Heart right ventricle (tissue), 16 donors: ENCODE measurements at regions not wholly inside any gene's neighbourhood (a gene's known extent, or its start where the extent isn't known, plus 50 kb on each side); places are given as distances from the start of the nearest gene placed in this dataset.

Experiments
- ATAC-seq, 8 donors: fragments of 200-7000 bp; cut with Tn5 transposase; one replicate each; pipeline ENCODE4 v1.9.1; 2020; ENCODE audit warnings: mild to moderate bottlenecking in 8 of 8, moderate library complexity in 8 of 8, moderate number of reproducible peaks in 1 of 8
- DNase-seq, 2 donors: peaks; one replicate each; pipeline ENCODE4 v3.0.0-alpha.2; 2020
- H3K27ac ChIP-seq, 10 donors: fragments of 200-600 bp; sonication (generic) in 2 of 10; one replicate each; pipeline versions ENCODE4 v1.5.0 to v1.8.0; 2020 to 2022; ENCODE audit warnings: mild to moderate bottlenecking in 3 of 10
- H3K27me3 ChIP-seq, 7 donors: fragments of 200-600 bp; one replicate each; pipeline ENCODE4 v1.8.0; 2021 to 2022; ENCODE audit warnings: mild to moderate bottlenecking in 2 of 7
- H3K36me3 ChIP-seq, 9 donors: fragments of 200-600 bp; sonication (generic) in 1 of 9; one replicate each; pipeline versions ENCODE4 v1.5.0 to v1.8.0; 2020 to 2022; ENCODE audit warnings: mild to moderate bottlenecking in 2 of 9
- H3K4me1 ChIP-seq, 9 donors: fragments of 200-600 bp; sonication (generic) in 1 of 9; one replicate each; pipeline versions ENCODE4 v1.5.0 to v1.8.0; 2020 to 2022; ENCODE audit warnings: mild to moderate bottlenecking in 4 of 9
- H3K4me3 ChIP-seq, 10 donors: fragments of 200-600 bp; sonication (generic) in 2 of 10; one replicate each; pipeline versions ENCODE4 v1.5.0 to v1.8.0; 2020 to 2022; ENCODE audit warnings: mild to moderate bottlenecking in 7 of 10, moderate library complexity in 2 of 10
- H3K9me3 ChIP-seq, 11 donors: fragments of 200-600 bp in 10 of 11; sonication (generic) in 2 of 11; one replicate each; pipeline versions ENCODE4 v1.5.0 to v1.8.0; 2013 to 2022; ENCODE audit warnings: mild to moderate bottlenecking in 2 of 11, control low read depth in 1 of 11, moderate library complexity in 1 of 11
- CTCF ChIP-seq, 9 donors: fragments of 200-600 bp; sonication (generic) in 2 of 9; IDR thresholded peaks; one replicate each; pipeline versions ENCODE4 v1.5.0 to v1.8.0; 2021 to 2022; ENCODE audit warnings: antibody characterized with exemption in 9 of 9, mild to moderate bottlenecking in 5 of 9, moderate library complexity in 1 of 9
- WGBS, 2 donors: extraction: QIAGEN DNeasy Blood & Tissue Kit; methylation state at CpG; one replicate each; pipeline ENCODE4 v1.1.7; 2013; ENCODE audit warnings: inconsistent platforms in 1 of 2; 5-methylcytosine and 5-hydroxymethylcytosine counted together
- intact Hi-C, 10 donors: fragments of 100-400 bp; cut with DNase I; formaldehyde crosslinking; loops; one replicate each; pipeline versions ENCODE4 v1.11.1 to v1.14.2; 2022
- donor health status: Arrhythmogenic right ventricular cardiomyopathy.
- donor health status: ischemic (EF 13 %, LVEDD 7.1; RV severe dilation, severe dysfunction).
- donor health status: healthy with polysubstance abuse.
- donor health status: DM: no; HTN: yes; CAD: no.
- donor health status: DM: no; HTN: no; CAD: no.
- donor health status: ischemic (EF 25% LVEDD 6.9; RV normal size, moderate dysfunction).
- donor health status: ischemic (EF 25% LVEDD 5.7; RV mildly dilated, moderate dysfunction).
- donor health status: healthy.
- donor health status: DM: yes; HTN: yes; CAD: no.
- donor health status: Ischemic cardiomyopathy.
- donor health status: ischemic (EF 35%, LVEDD 5.7; RV mildly dilated, moderate dysfunction).
- donor health status: nonischemic (EF 11% LVEDD 7.7; RV severe dilation, severe dysfunction).
- donor health status: DM: yes; HTN: yes; CAD: no.
- donor health status: PGD.
- donor health status: ischemic (EF 29% LVEDD 5.4; RV normal size, mild dysfunction).
- donor health status: nonischemic (EF 23%, LVEDD 6.1; RV moderate dilation, normal function).

DNA sequence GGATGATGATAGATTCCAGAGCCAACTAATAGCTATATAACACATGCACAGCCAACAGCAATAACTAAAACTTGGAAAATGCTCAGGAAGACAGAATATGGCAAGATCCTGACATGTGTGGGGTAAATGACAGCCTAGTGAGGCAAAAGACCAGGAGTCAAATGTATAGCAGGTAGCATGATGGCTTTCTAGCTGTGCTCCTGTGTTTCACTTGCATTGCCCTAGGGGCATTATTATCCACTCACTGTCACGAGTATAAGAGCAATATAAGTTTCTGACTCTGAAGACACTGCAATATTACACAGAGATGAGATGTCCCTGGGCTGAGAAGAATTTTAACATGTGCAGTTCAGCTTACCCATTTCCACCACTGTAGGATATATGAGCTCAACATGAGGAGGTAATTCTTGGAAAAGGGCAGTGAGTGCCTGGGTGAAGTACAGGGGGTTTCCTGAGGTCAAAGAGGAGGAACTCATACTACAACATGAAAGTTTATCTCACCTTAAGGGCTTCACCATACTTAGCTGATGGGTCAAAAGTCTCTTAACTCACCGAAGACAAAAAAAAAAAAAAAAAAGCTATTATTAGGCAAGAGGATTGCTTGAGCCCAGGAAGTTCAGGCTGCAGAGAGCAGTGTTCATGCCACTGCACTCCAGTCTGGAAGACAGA is 1385.6 kb upstream of the SLC39A10 start:
- H3K4me3 ChIP-seq: no peak overlapping the region
- DNase-seq (no peak), ATAC-seq (no peak)

GRCh38 chr2:194270648-194271047 is 1386.4 kb upstream of the SLC39A10 start:
- TF ChIP-seq CTCF (IDR thresholded peaks at IDR 0.05): no peak
- DNase-seq: no peak
- Histone ChIP-seq H3K27me3 (no peaks in the 10 kb centered on the region), H3K4me3 (no peak overlapping the region), H3K27ac (no peak overlapping the region), H3K36me3 (no peaks in the 10 kb centered on the region), H3K4me1 (no peaks in the 10 kb centered on the region), H3K9me3 (no peaks in the 10 kb centered on the region)
- intact Hi-C loops: no loop called here
- ATAC-seq: no peak

More for the DNA sequence above, 1385.6 kb upstream of the SLC39A10 start:
- Histone ChIP-seq H3K9me3 (no peaks in the 10 kb centered on the region), H3K36me3 (no peaks in the 10 kb centered on the region), H3K27ac (no peak overlapping the region), H3K27me3 (no peaks in the 10 kb centered on the region), H3K4me1 (no peaks in the 10 kb centered on the region)
- 38 to 45% methylated on average over 2 of the region's 2 CpGs for WGBS, 2 donors
- intact Hi-C loops: no loop called here
- no peak for TF ChIP-seq CTCF (IDR thresholded peaks at IDR 0.05)

DNA sequence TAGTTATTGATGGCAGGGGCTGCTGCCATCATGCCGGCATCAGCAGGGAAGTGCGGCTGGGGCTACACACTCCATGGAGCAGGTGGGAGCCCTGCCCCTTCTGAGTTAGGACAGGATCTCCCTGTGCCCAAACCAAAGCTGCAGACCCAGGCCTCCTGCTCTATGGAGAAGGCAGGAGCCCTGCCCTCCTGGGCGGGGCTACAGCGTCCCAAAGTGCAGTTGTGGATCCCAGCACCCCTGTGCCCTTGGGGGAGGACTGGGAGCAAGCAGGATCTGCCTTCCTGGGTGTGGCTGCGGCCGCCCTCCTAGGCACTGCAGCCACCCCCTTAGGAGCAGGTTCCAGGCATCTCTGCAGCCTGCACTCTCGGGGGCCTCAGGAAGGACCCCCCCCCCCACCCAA is 1392.4 kb upstream of the SLC39A10 start:
- intact Hi-C loops: no loop called here
- DNase-seq (no peak), ATAC-seq (no peak)
- H3K36me3 ChIP-seq: no peaks in the 10 kb centered on the region
- no peak overlapping the region for H3K4me3 ChIP-seq
- H3K9me3 ChIP-seq: no peaks in the 10 kb centered on the region
- H3K4me1 ChIP-seq: no peaks in the 10 kb centered on the region
- H3K27me3 ChIP-seq: no peaks in the 10 kb centered on the region
- no peak for TF ChIP-seq CTCF (IDR thresholded peaks at IDR 0.05)
- no peak overlapping the region for H3K27ac ChIP-seq
- 76 to 89% methylated on average over 7 of the region's 7 CpGs for WGBS, 2 donors

- ATAC-seq (no peak), DNase-seq (no peak)
- H3K36me3 ChIP-seq: no peaks in the 10 kb centered on the region
- intact Hi-C loops: no loop called here
- TF ChIP-seq CTCF (IDR thresholded peaks at IDR 0.05): no peak
- no peak overlapping the region for H3K4me3 ChIP-seq
- no peaks in the 10 kb centered on the region for H3K9me3 ChIP-seq
- H3K27me3 ChIP-seq: no peaks in the 10 kb centered on the region
- no peak overlapping the region for H3K27ac ChIP-seq
- WGBS, 2 donors: 75 to 85% methylated on average over 1 of the region's 1 CpG
- no peaks in the 10 kb centered on the region for H3K4me1 ChIP-seq
Measured at GRCh38 chr2:194260185-194260584, 1396.8 kb upstream of the SLC39A10 start.
